Subcutaneous abdominal adipose tissue (tissue), 5 donors: ENCODE measurements at regions not wholly inside any gene's neighbourhood (a gene's known extent, or its start where the extent isn't known, plus 50 kb on each side); places are given as distances from the start of the nearest gene placed in this dataset.

Experiments used
- H3K27ac ChIP-seq: one replicate; pipeline ENCODE4 v1.7.0; 2013; ENCODE audit warnings: low read depth, mild to moderate bottlenecking, inconsistent platforms, low read length, moderate library complexity
- H3K27me3 ChIP-seq, 5 donors: one replicate each; pipeline ENCODE4 v1.7.0; 2013; ENCODE audit warnings: low read length in 5 of 5, inconsistent platforms in 1 of 5; ENCODE audit not compliant: control insufficient read depth in 5 of 5, insufficient read depth in 4 of 5
- H3K36me3 ChIP-seq, 5 donors: one replicate each; pipeline ENCODE4 v1.7.0; 2013; ENCODE audit warnings: low read length in 5 of 5; ENCODE audit not compliant: control insufficient read depth in 5 of 5, insufficient read depth in 5 of 5
- H3K4me1 ChIP-seq, 5 donors: one replicate each; pipeline ENCODE4 v1.7.0; 2013; ENCODE audit warnings: low read length in 5 of 5, mild to moderate bottlenecking in 3 of 5, moderate library complexity in 1 of 5; ENCODE audit not compliant: control insufficient read depth in 5 of 5, insufficient read depth in 5 of 5
- H3K4me3 ChIP-seq, 5 donors: one replicate each; pipeline ENCODE4 v1.7.0; 2013; ENCODE audit warnings: low read length in 5 of 5, low read depth in 1 of 5
- H3K9ac ChIP-seq, 5 donors: one replicate each; pipeline ENCODE4 v1.7.0; 2013; ENCODE audit warnings: low read length in 5 of 5, mild to moderate bottlenecking in 4 of 5, moderate library complexity in 3 of 5
- H3K9me3 ChIP-seq, 5 donors: one replicate each; pipeline ENCODE4 v1.7.0; 2013; ENCODE audit warnings: low read length in 5 of 5; ENCODE audit not compliant: control insufficient read depth in 5 of 5
- donor health status: healthy.
- donor health status: healthy.
- donor health status: healthy.
- donor health status: healthy.
- donor health status: healthy.

- no peaks in the 10 kb centered on the region for H3K36me3 ChIP-seq
- H3K9me3 ChIP-seq: no peaks in the 10 kb centered on the region
- no peaks in the 10 kb centered on the region for H3K27me3 ChIP-seq
- H3K4me3 ChIP-seq: no peak overlapping the region
- no peaks in the 10 kb centered on the region for H3K4me1 ChIP-seq
- no peak overlapping the region for H3K27ac ChIP-seq
- H3K9ac ChIP-seq: no peak overlapping the region
Measured at GRCh38 chr9:25904701-25905100, 226.5 kb upstream of the TUSC1 start.

DNA sequence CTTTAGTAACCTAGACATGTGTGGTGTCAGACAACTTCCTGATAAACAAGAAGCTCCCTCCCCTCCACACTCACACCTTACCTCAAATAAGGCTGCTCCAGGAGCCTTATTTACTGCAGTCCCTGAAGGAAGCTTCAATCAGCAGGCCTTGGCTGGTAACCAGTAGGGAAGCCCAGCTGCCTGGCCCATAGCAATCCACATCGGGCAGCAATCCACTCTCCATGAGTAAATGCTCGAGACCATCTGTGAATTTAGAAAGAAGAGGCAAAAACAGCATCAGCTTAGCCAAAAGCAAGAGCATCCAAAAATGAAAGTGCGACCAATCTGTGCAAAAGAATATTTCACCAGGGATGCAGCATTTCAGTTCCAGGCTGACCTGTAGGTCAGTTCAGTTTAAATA is 213.3 kb upstream of the TUSC1 start:
- Histone ChIP-seq H3K36me3 (no peaks in the 10 kb centered on the region), H3K27ac (no peak overlapping the region), H3K4me3 (no peak overlapping the region), H3K9me3 (peaks cover 0 to 8% (median 5%) of the 10 kb centered on the region in 5 donors), H3K4me1 (no peaks in the 10 kb centered on the region), H3K27me3 (no peaks in the 10 kb centered on the region), H3K9ac (no peak overlapping the region)

GRCh38 chr9:25889661-25890060 is 211.4 kb upstream of the TUSC1 start:
- Histone ChIP-seq H3K9me3 (peaks cover 0 to 8% (median 5%) of the 10 kb centered on the region in 5 donors), H3K9ac (no peak overlapping the region), H3K36me3 (no peaks in the 10 kb centered on the region), H3K4me1 (no peaks in the 10 kb centered on the region), H3K27me3 (no peaks in the 10 kb centered on the region), H3K27ac (no peak overlapping the region), H3K4me3 (no peak overlapping the region)

DNA sequence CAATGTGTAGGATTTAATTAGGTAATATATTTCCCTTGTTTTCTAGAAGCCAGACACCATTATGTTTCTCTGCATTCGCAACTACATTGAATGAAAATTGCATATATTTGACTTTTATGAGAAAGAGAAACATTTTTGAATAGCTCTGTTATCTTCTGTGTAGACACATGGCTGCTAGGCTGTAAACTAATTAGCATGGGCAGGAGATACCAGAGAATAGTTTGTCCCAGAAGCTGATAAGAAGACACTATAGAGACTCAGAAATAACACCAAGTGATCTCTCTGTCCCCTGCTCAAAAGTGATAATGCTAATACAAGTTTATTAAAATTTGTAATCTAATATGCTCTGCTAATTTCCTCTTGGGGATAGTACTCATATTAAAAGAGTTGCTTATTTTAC is 198.0 kb upstream of the TUSC1 start:
- H3K36me3 ChIP-seq: no peaks in the 10 kb centered on the region
- peaks cover 0 to 3% (median 0%) of the 10 kb centered on the region in 5 donors for H3K9me3 ChIP-seq
- no peak overlapping the region for H3K27ac ChIP-seq
- H3K4me1 ChIP-seq: peaks cover 0 to 3% (median 0%) of the 10 kb centered on the region in 5 donors
- no peaks in the 10 kb centered on the region for H3K27me3 ChIP-seq
- H3K9ac ChIP-seq: no peak overlapping the region
- H3K4me3 ChIP-seq: no peak overlapping the region

- H3K4me3 ChIP-seq: no peak overlapping the region
- no peak overlapping the region for H3K9ac ChIP-seq
- no peaks in the 10 kb centered on the region for H3K9me3 ChIP-seq
- H3K27ac ChIP-seq: no peak overlapping the region
- no peaks in the 10 kb centered on the region for H3K27me3 ChIP-seq
- H3K4me1 ChIP-seq: peaks cover 0 to 13% (median 0%) of the 10 kb centered on the region in 5 donors
- no peaks in the 10 kb centered on the region for H3K36me3 ChIP-seq
Measured at GRCh38 chr9:25864509-25864908, 186.3 kb upstream of the TUSC1 start.

DNA sequence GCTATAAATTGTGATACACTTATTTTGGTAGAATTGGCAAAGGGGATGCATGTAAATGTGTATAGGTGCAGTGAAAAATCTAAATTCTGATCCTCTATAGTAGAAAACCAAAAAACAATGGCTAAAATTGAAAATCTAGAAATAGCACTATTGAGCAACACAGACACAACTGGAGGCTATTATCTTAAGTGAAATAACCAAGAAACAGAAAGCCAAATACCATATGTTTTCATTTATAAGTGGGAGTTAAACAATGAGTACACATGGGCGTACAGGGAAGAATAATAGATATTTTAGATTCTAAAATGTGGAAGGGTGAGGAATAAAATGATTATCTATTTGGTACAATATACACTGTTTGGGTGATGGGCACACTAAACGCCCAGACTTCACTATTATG is 183.2 kb upstream of the TUSC1 start:
- Histone ChIP-seq H3K9ac (no peak overlapping the region), H3K4me3 (no peak overlapping the region), H3K27me3 (no peaks in the 10 kb centered on the region), H3K4me1 (peaks cover 0 to 9% (median 0%) of the 10 kb centered on the region in 5 donors), H3K36me3 (no peaks in the 10 kb centered on the region), H3K27ac (no peak overlapping the region), H3K9me3 (no peaks in the 10 kb centered on the region)

- H3K9me3 ChIP-seq: peaks cover 0 to 9% (median 2%) of the 10 kb centered on the region in 5 donors
- no peak overlapping the region for H3K27ac ChIP-seq
- no peak overlapping the region for H3K9ac ChIP-seq
- no peaks in the 10 kb centered on the region for H3K36me3 ChIP-seq
- H3K4me3 ChIP-seq: no peak overlapping the region
- no peaks in the 10 kb centered on the region for H3K27me3 ChIP-seq
- H3K4me1 ChIP-seq: no peaks in the 10 kb centered on the region
Measured at GRCh38 chr9:25857147-25857546, 178.9 kb upstream of the TUSC1 start.

- H3K4me3 ChIP-seq: no peak overlapping the region
- peaks cover 0 to 9% (median 3%) of the 10 kb centered on the region in 5 donors for H3K9me3 ChIP-seq
- H3K4me1 ChIP-seq: peaks cover 0 to 19% (median 3%) of the 10 kb centered on the region in 5 donors
- H3K36me3 ChIP-seq: no peaks in the 10 kb centered on the region
- no peaks in the 10 kb centered on the region for H3K27me3 ChIP-seq
- no peak overlapping the region for H3K9ac ChIP-seq
- no peak overlapping the region for H3K27ac ChIP-seq
Measured at GRCh38 chr9:25850803-25851202, 172.6 kb upstream of the TUSC1 start.

- H3K4me1 ChIP-seq: peaks cover 0 to 19% (median 3%) of the 10 kb centered on the region in 5 donors
- H3K27me3 ChIP-seq: no peaks in the 10 kb centered on the region
- H3K4me3 ChIP-seq: no peak overlapping the region
- no peaks in the 10 kb centered on the region for H3K36me3 ChIP-seq
- no peak overlapping the region for H3K27ac ChIP-seq
- no peak overlapping the region for H3K9ac ChIP-seq
- no peaks in the 10 kb centered on the region for H3K9me3 ChIP-seq
Measured at GRCh38 chr9:25845867-25846266, 167.6 kb upstream of the TUSC1 start.

GRCh38 chr9:25830381-25830780 is 152.1 kb upstream of the TUSC1 start:
- Histone ChIP-seq H3K9ac (no peak overlapping the region), H3K36me3 (no peaks in the 10 kb centered on the region), H3K4me3 (no peak overlapping the region), H3K27ac (no peak overlapping the region), H3K27me3 (no peaks in the 10 kb centered on the region), H3K4me1 (no peaks in the 10 kb centered on the region), H3K9me3 (peaks cover 0 to 8% (median 0%) of the 10 kb centered on the region in 5 donors)

DNA sequence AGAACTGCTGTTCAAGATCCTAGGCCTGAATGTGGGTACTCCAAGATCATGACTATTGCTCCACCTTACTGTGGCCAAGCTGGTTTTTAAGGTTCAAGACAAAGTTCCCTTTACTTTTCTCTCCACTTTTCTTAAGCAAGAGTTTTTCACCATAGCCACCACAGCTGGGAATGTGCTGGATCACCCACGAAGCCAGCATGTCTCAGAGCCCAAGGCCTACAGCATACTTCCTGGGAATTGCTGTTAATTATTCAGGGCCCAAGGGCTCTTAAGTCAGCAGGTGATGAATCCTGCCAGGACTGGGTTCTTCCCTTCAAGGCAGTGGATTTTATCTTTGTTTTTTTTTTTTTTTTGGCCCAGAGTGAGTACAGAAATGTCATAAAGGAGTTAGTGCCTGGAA is 149.4 kb upstream of the TUSC1 start:
- H3K9me3 ChIP-seq: peaks cover 0 to 9% (median 0%) of the 10 kb centered on the region in 5 donors
- H3K36me3 ChIP-seq: no peaks in the 10 kb centered on the region
- H3K27me3 ChIP-seq: no peaks in the 10 kb centered on the region
- H3K9ac ChIP-seq: no peak overlapping the region
- H3K4me1 ChIP-seq: no peaks in the 10 kb centered on the region
- H3K27ac ChIP-seq: no peak overlapping the region
- no peak overlapping the region for H3K4me3 ChIP-seq
